OCI-LY7 (cell line): ENCODE measurements at regions not wholly inside any gene's neighbourhood (a gene's known extent, or its start where the extent isn't known, plus 50 kb on each side); places are given as distances from the start of the nearest gene placed in this dataset.

Experiments used
- EZH2phosphoT487 ChIP-seq: fragments of 200-600 bp; sonication (generic); IDR thresholded peaks from 2 replicates; pipeline ENCODE4 v1.6.1; 2018; ENCODE audit warnings: low read depth, borderline replicate concordance, mild to moderate bottlenecking, mixed run types, antibody characterized with exemption, low read length, moderate library complexity, mixed read lengths
- TF ChIP-seq, protein P1 (sequence below): fragments of 200-600 bp; sonication (generic); conservative IDR thresholded peaks from 2 replicates; pipeline ENCODE4 v1.5.1; 2014; ENCODE audit warnings: mild to moderate bottlenecking, antibody characterized with exemption, low read length, moderate library complexity, mixed read lengths

GRCh38 chr2:160892204-160892603, 268.0 kb upstream of the TANK start:
- TF ChIP-seq, protein P1, sequence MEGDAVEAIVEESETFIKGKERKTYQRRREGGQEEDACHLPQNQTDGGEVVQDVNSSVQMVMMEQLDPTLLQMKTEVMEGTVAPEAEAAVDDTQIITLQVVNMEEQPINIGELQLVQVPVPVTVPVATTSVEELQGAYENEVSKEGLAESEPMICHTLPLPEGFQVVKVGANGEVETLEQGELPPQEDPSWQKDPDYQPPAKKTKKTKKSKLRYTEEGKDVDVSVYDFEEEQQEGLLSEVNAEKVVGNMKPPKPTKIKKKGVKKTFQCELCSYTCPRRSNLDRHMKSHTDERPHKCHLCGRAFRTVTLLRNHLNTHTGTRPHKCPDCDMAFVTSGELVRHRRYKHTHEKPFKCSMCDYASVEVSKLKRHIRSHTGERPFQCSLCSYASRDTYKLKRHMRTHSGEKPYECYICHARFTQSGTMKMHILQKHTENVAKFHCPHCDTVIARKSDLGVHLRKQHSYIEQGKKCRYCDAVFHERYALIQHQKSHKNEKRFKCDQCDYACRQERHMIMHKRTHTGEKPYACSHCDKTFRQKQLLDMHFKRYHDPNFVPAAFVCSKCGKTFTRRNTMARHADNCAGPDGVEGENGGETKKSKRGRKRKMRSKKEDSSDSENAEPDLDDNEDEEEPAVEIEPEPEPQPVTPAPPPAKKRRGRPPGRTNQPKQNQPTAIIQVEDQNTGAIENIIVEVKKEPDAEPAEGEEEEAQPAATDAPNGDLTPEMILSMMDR, result no peak
- TF ChIP-seq EZH2phosphoT487, result no peak
